AML-193 (cell line): ENCODE measurements at regions not wholly inside any gene's neighbourhood (a gene's known extent, or its start where the extent isn't known, plus 50 kb on each side); places are given as distances from the start of the nearest gene placed in this dataset.

Source experiments
- DNase-seq, 2 experiments: peaks; one replicate each; lab custom pipeline; 2025; lab: John Stamatoyannopoulos, UW

GRCh38 chr1:8115031-8115768, 89.1 kb upstream of the ERRFI1 start:
- no peak for DNase-seq

GRCh38 chr1:8113262-8114220, 87.4 kb upstream of the ERRFI1 start:
- DNase-seq: no peak

- no peak for DNase-seq
These were observed 86.6 kb upstream of the ERRFI1 start for GRCh38 chr1:8112611-8113261.

- no peak for DNase-seq
These were observed 85.5 kb upstream of the ERRFI1 start for GRCh38 chr1:8111560-8111959.

GRCh38 chr1:8109216-8109615, 83.1 kb upstream of the ERRFI1 start:
- no peak for DNase-seq

GRCh38 chr1:8107897-8108296, 81.8 kb upstream of the ERRFI1 start:
- DNase-seq: no peak

GRCh38 chr1:8104278-8105236, 78.4 kb upstream of the ERRFI1 start:
- no peak for DNase-seq

GRCh38 chr1:8097908-8098307, 71.8 kb upstream of the ERRFI1 start:
- DNase-seq: no peak

GRCh38 chr1:8097077-8097799, 71.1 kb upstream of the ERRFI1 start:
- no peak for DNase-seq

- DNase-seq: no peak
These were observed 70.2 kb upstream of the ERRFI1 start for GRCh38 chr1:8096105-8097011.

- no peak for DNase-seq
These were observed 69.5 kb upstream of the ERRFI1 start for GRCh38 chr1:8095584-8095983.

GRCh38 chr1:8094481-8095241, 68.6 kb upstream of the ERRFI1 start:
- DNase-seq: no peak

GRCh38 chr1:8093221-8093980, 67.3 kb upstream of the ERRFI1 start:
- DNase-seq: no peak

GRCh38 chr1:8092657-8093056, 66.5 kb upstream of the ERRFI1 start:
- no peak for DNase-seq

GRCh38 chr1:8091691-8092090, 65.6 kb upstream of the ERRFI1 start:
- DNase-seq: no peak

GRCh38 chr1:8090241-8090702, 64.2 kb upstream of the ERRFI1 start:
- DNase-seq: no peak

GRCh38 chr1:8089535-8090228, 63.6 kb upstream of the ERRFI1 start:
- no peak for DNase-seq
